HEK293T (cell line): ENCODE measurements at regions not wholly inside any gene's neighbourhood (a gene's known extent, or its start where the extent isn't known, plus 50 kb on each side); places are given as distances from the start of the nearest gene placed in this dataset.

Source experiments
- CTCF ChIA-PET: fragments of 350-600 bp; formaldehyde crosslinking; extraction: SDS; loops from one replicate; lab custom pipeline; 2021; ENCODE audit warnings: antibody characterized with exemption, inconsistent platforms; lab: Yijun Ruan, JAX
- POLR2A ChIA-PET: fragments of 350-600 bp; formaldehyde crosslinking; extraction: SDS; loops from one replicate; lab custom pipeline; 2020; ENCODE audit warnings: antibody characterized with exemption, inconsistent platforms; lab: Yijun Ruan, JAX
- DNase-seq: peaks from one replicate; pipeline ENCODE4 v3.0.0; 2012; ENCODE audit warnings: mixed read lengths; ENCODE audit errors: extremely low spot score
- ARNT ChIP-seq: fragments of 450-650 bp; IDR thresholded peaks from 2 replicates; pipeline ENCODE4 v1.6.1; 2017; ENCODE audit warnings: mild to moderate bottlenecking
- BHLHE40 ChIP-seq: fragments of 450-650 bp; IDR thresholded peaks from 2 replicates; pipeline ENCODE4 v1.6.1; 2016; ENCODE audit warnings: mild to moderate bottlenecking, moderate library complexity, borderline replicate concordance
- CTBP1 ChIP-seq: fragments of 450-650 bp; IDR thresholded peaks from 2 replicates; pipeline ENCODE4 v1.6.1; 2016; ENCODE audit warnings: borderline replicate concordance
- ELF4 ChIP-seq: fragments of 450-650 bp; IDR thresholded peaks from 2 replicates; pipeline ENCODE4 v1.6.1; 2017; ENCODE audit warnings: antibody characterized with exemption
- FOXA1 ChIP-seq: fragments of 450-650 bp; IDR thresholded peaks from 2 replicates; pipeline ENCODE4 v1.6.1; 2016; ENCODE audit warnings: mild to moderate bottlenecking
- FOXK2 ChIP-seq: fragments of 450-650 bp; IDR thresholded peaks from 2 replicates; pipeline ENCODE4 v1.6.1; 2016; ENCODE audit warnings: mild to moderate bottlenecking
- FOXM1 ChIP-seq: fragments of 450-650 bp; IDR thresholded peaks from 2 replicates; pipeline ENCODE4 v1.6.1; 2017; ENCODE audit warnings: mild to moderate bottlenecking, borderline replicate concordance
- HDGF ChIP-seq: fragments of 450-650 bp; IDR thresholded peaks from 2 replicates; pipeline ENCODE4 v1.6.1; 2017; ENCODE audit warnings: antibody characterized with exemption, borderline replicate concordance
- L3MBTL2 ChIP-seq: fragments of 450-650 bp; conservative IDR thresholded peaks from 2 replicates; pipeline ENCODE4 v1.6.1; 2016; ENCODE audit warnings: mild to moderate bottlenecking
- LEF1 ChIP-seq: fragments of 450-650 bp; IDR thresholded peaks from 2 replicates; pipeline ENCODE4 v1.6.1; 2017; ENCODE audit warnings: mild to moderate bottlenecking, borderline replicate concordance
- NFRKB ChIP-seq: fragments of 450-650 bp; IDR thresholded peaks from 2 replicates; pipeline ENCODE4 v1.6.1; 2016; ENCODE audit warnings: mild to moderate bottlenecking, moderate library complexity
- SP1 ChIP-seq: fragments of 450-650 bp; IDR thresholded peaks from 2 replicates; pipeline ENCODE4 v1.6.1; 2017
- SUZ12 ChIP-seq: fragments of 450-650 bp; IDR thresholded peaks from 2 replicates; pipeline ENCODE4 v1.6.1; 2016; ENCODE audit warnings: mild to moderate bottlenecking
- TARDBP ChIP-seq: fragments of 450-650 bp; IDR thresholded peaks from 2 replicates; pipeline ENCODE4 v1.6.1; 2016
- ZNF384 ChIP-seq: fragments of 450-650 bp; IDR thresholded peaks from 2 replicates; pipeline ENCODE4 v1.6.1; 2016
- TF ChIP-seq, protein P1 (sequence below): fragments of 450-650 bp; IDR thresholded peaks from 2 replicates; pipeline ENCODE4 v1.6.1; 2016

DNA sequence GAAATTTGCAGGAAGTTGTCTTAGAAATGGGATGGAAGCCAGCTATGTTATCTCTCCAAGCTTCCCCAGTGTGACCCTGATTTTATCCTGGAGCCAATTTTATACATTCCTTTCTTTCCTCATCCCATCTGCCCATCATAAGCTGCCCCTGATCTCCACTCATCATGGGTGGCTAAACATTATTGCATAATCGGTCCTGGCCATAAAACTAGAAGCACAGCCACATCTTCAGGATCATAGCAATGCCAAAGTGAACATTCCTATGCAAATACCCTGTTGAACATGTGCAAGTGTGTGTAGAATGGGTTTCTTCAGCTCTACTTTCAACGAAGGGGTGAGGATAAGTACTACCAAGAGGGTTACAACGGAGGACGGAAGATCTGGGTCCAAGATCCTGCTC, 50.6 kb upstream of the COG2 start:
- CTCF ChIA-PET = no interaction called here
- POLR2A ChIA-PET = interaction anchor here (1.0 kb wide), 1 partner anchor 51 kb away, joined by 3 read pairs; the partner anchor contains the start of gene COG2
- DNase-seq = no peak
- TF ChIP-seq ZNF384 = no peak
- TF ChIP-seq FOXM1 = no peak
- no peak for TF ChIP-seq L3MBTL2
- TF ChIP-seq TARDBP = no peak
- no peak for TF ChIP-seq ARNT
- TF ChIP-seq ELF4 = no peak
- TF ChIP-seq SP1 = no peak
- TF ChIP-seq FOXA1 = no peak
- TF ChIP-seq CTBP1 = no peak
- no peak for TF ChIP-seq FOXK2
- TF ChIP-seq BHLHE40 = no peak
- TF ChIP-seq HDGF = no peak
- TF ChIP-seq SUZ12 = no peak

DNA sequence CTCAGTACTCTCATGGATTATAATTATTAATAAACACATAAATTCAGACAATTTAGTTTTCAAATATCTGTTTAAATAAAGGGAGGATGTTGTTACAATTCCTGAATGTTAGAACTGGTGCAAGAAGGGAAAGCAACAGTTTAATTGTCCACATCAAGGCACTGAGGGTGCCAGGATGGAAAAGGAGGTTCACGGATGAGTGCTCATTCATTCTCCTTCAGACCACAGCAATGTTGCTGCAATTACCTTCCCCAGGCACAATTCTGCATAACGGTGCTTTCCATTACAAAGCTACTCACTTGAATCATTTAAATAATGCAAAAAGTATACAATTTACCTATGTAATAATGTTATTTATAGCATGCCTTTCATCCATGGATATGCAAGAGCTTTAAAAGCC, 52.3 kb upstream of the COG2 start:
- CTCF ChIA-PET = interaction anchor here (0.8 kb wide), 1 partner anchor 358 kb away, joined by 3 read pairs; no protein-coding TSS in a partner anchor
- no peak for DNase-seq
- TF ChIP-seq BHLHE40 (no peak), SUZ12 (no peak)
- POLR2A ChIA-PET = no interaction called here

DNA sequence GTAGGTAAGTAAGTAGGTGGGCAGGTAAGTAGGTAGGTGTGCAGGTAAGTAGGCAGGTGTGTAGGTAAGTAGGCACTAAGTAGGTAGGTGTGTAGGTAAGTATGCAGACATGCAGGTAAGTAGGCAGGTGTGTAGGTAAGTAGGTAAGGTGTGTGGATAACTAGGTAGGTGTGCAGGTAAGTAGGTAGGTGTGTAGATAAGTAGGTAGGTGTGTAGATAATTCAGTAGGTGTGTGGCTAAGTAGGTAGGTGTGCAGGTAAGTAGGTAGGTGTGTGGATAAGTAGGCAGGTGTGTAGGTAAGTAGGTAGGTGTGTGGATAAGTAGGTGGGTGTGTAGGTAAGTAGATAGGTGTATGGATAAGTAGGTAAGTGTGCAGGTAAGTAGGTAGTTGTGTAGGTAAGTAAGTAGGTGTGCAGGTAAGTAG, 53.9 kb upstream of the COG2 start:
- TF ChIP-seq CTBP1 (peak; percentile 84), ELF4 (no peak)
- DNase-seq = no peak
- ChIA-PET CTCF (interaction anchor here (0.6 kb wide), 1 partner anchor 281 kb away, joined by 3 read pairs; no protein-coding TSS in a partner anchor), POLR2A (no interaction called here)

DNA sequence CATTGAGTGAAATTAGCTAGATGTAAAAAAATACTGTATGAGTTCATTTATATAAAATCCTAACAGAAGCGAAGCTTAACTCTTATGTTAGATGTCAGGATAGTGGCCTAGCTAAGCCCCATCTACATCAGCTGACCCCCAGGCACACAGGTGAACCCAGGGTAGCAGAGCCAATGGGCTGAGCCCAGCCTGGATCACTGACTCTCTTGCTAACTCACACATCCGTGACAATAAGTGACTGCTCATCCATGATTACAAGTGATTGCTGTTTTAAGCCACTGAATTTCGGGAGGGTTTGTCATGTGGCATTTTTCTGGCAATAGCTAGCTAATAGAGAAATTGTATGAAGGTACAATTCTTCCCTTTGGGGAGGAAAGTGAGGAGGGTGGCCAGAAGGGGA, 55.2 kb upstream of the COG2 start:
- TF ChIP-seq ELF4 = no peak
- TF ChIP-seq BHLHE40 = no peak
- TF ChIP-seq SUZ12 = no peak
- no peak for TF ChIP-seq LEF1
- TF ChIP-seq FOXK2 = no peak
- TF ChIP-seq, protein P1, sequence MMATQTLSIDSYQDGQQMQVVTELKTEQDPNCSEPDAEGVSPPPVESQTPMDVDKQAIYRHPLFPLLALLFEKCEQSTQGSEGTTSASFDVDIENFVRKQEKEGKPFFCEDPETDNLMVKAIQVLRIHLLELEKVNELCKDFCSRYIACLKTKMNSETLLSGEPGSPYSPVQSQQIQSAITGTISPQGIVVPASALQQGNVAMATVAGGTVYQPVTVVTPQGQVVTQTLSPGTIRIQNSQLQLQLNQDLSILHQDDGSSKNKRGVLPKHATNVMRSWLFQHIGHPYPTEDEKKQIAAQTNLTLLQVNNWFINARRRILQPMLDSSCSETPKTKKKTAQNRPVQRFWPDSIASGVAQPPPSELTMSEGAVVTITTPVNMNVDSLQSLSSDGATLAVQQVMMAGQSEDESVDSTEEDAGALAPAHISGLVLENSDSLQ = no peak
- TF ChIP-seq ARNT = no peak
- TF ChIP-seq HDGF = no peak
- no peak for TF ChIP-seq ZNF384
- no peak for TF ChIP-seq CTBP1
- TF ChIP-seq FOXM1 = no peak
- TF ChIP-seq FOXA1 = no peak
- TF ChIP-seq NFRKB = no peak
- TF ChIP-seq TARDBP = no peak
- TF ChIP-seq SP1 = no peak
- no peak for TF ChIP-seq L3MBTL2
- ChIA-PET CTCF (no interaction called here), POLR2A (no interaction called here)
- no peak for DNase-seq

DNA sequence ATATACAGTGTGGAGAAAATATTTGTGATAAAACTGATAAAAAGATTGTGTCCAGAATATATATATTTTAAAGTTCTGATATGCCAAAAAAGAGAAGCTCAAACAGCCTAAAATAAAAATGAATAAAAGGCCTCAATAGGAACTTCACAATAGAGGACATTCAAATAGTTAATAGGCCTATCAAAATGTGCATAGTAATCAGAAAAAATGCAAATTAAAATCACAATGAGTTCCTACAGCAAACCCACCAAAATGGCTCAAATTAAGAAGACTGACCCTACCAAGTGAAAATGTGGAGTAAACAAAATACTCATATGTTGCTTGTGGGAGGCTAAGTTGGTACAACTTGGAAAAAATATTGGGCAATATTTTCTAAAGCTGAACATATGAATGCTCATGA, 57.6 kb upstream of the COG2 start:
- CTCF ChIA-PET = no interaction called here
- POLR2A ChIA-PET = no interaction called here
- DNase-seq = no peak
- no peak for TF ChIP-seq CTBP1
- TF ChIP-seq TARDBP = no peak
- no peak for TF ChIP-seq LEF1
- TF ChIP-seq HDGF = no peak
- no peak for TF ChIP-seq FOXK2

DNA sequence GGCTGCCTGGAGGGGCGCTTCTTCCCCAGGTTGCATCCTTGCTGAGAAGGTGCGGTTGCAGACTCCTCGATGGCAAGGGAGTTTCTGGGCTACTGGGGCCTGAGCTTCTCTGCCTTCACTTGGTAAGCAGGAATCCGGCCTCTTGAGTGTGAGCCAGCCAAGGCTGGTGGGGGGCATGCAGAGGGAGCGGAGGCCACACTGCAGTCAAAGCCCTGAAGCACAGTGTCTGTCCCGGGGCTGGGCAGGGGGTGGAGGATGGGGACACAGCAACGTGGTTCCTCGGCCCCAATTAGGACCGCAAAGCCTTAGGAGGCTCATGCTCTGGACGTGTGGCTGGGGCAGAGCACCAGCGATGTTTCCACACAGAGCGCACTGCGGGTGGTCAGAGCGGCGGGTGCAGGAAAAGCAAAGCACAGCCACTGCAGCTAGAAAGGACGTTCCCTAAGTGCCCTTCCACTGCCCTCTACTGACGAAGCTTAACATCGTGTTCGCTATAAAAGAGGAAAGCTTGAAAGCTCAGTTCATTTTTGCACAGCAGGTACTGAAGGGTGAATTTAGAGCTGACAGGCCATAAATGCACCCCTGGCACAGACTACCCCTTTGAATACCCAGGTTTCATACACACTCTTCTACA, 60.7 kb upstream of the COG2 start:
- POLR2A ChIA-PET = no interaction called here

DNA sequence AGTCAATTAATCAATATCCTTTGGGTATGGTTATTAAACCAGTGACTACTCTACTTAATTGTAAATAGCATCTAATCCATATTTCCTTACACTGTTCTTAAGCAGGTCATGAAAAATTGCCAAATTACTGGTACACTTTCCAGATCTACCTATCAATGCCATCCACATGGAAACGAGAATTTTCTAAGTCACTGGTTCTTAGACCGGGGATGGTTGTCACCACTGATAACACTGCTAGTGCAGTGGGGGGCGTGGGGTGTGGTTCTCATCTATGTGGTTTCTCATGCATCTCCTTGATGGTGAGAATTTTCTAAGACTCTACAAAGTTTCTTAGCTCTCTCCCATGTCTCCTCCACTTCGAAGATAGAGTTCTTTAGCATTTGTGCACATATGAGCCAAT, 63.7 kb upstream of the COG2 start:
- CTCF ChIA-PET = no interaction called here
- POLR2A ChIA-PET = no interaction called here
- TF ChIP-seq TARDBP = no peak
- TF ChIP-seq ELF4 = no peak
- no peak for TF ChIP-seq NFRKB
- no peak for TF ChIP-seq FOXK2
- no peak for TF ChIP-seq LEF1
- TF ChIP-seq CTBP1 = no peak
- TF ChIP-seq L3MBTL2 = no peak
- TF ChIP-seq FOXM1 = no peak
- no peak for TF ChIP-seq SP1
- no peak for DNase-seq

More for the DNA sequence above, 60.7 kb upstream of the COG2 start:
- no peak for TF ChIP-seq FOXA1
- no peak for TF ChIP-seq SP1
- no peak for TF ChIP-seq FOXM1
- TF ChIP-seq ELF4 = no peak
- CTCF ChIA-PET = interaction anchor here (0.6 kb wide), 1 partner anchor 10 kb away, joined by 4 read pairs; no protein-coding TSS in a partner anchor
- peak; percentile 36 for DNase-seq

DNA sequence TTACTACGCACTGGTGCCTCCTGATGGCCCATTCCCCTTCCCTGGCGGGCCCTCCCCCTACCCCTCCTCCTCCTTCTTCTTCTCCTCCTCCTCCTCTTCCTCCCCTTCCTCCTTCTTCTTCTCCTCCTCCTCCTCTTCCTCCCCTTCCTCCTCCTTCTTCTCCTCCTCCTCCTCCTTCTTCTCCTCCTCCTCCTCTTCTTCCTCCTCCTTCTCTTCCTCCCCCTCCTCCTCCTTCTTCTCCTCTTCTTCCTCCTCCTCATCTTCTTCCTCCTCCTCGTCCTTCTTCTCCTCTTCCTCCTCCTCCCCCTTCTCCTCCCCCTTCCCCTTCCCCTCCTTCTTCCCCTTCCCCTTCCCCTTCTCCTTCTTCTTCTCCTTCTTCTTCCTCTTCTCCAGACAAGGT, 64.7 kb upstream of the COG2 start:
- CTCF ChIA-PET = no interaction called here
- TF ChIP-seq L3MBTL2 (no peak), CTBP1 (no peak), SP1 (no peak), SUZ12 (no peak), TARDBP (no peak), HDGF (no peak), FOXA1 (no peak), BHLHE40 (no peak), FOXM1 (no peak), NFRKB (no peak), ZNF384 (no peak), ELF4 (no peak), ARNT (no peak), FOXK2 (no peak), LEF1 (no peak)
- TF ChIP-seq, protein P1 = no peak
- no peak for DNase-seq
- POLR2A ChIA-PET = no interaction called here
